NT2/D1 (cell line): ENCODE measurements at regions not wholly inside any gene's neighbourhood (a gene's known extent, or its start where the extent isn't known, plus 50 kb on each side); places are given as distances from the start of the nearest gene placed in this dataset.

ENCODE experiments used
- SUZ12 ChIP-seq: IDR thresholded peaks from 2 replicates; pipeline ENCODE4 v1.6.1; 2011; ENCODE audit not compliant: insufficient read length, insufficient read depth; ENCODE audit errors: extremely low read depth
- YY1 ChIP-seq: IDR thresholded peaks from 2 replicates; pipeline ENCODE4 v1.6.1; 2011; ENCODE audit not compliant: insufficient read length, insufficient read depth
- ZNF274 ChIP-seq: IDR thresholded peaks from 2 replicates; pipeline ENCODE4 v1.6.1; 2011; ENCODE audit warnings: mild to moderate bottlenecking, low read depth, low read length

- TF ChIP-seq SUZ12 (no peak), YY1 (no peak), ZNF274 (no peak)
Measured at GRCh38 chrX:110955706-110956105, 140.3 kb upstream of the PAK3 start.
